HG03064 (cell line): ENCODE measurements at regions not wholly inside any gene's neighbourhood (a gene's known extent, or its start where the extent isn't known, plus 50 kb on each side); places are given as distances from the start of the nearest gene placed in this dataset.

ENCODE experiments used
- ATAC-seq: cut with Tn5 transposase; IDR thresholded peaks from one replicate; pipeline ENCODE4 v1.9.1; 2021; ENCODE audit warnings: low read depth; ENCODE audit not compliant: unreplicated experiment

DNA sequence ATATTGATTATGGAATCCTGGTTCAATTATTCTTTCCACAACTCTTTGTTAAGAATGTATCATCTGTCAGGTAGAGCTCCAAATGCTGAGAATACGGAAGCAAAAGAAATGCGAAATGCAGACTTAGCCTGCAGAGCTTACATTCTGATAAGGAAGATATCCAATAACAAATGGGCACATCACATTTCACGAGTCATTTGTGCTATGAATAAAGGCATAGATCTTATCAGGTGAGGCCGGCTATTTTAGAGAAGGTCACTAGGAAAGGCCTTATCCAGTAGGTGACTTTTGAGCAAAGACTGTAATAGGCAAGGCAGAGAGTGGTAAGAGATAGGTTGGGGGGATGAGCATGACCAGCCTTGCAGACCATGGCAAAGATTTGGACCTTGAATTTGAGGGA, 174.3 kb upstream of the SERPINE2 start:
- no peak for ATAC-seq

GRCh38 chr2:224211791-224212190, 172.7 kb upstream of the SERPINE2 start:
- no peak for ATAC-seq

DNA sequence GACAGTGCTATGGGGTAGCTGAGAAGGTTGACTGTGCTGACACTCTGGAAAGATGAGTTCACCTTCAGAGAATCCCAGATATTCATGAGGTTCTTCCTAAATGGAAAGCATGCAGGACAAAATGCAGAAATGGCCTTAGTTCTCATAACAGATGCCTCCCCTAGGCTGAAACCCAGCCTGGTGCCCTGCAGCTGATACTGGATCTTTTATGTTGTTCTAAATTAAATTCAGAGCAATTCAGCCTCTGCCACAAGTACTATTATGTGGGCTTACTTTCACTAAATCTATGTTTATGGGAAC, 172.0 kb upstream of the SERPINE2 start:
- no peak for ATAC-seq

- ATAC-seq, result no peak
These were observed 171.4 kb upstream of the SERPINE2 start for GRCh38 chr2:224210286-224211180.

DNA sequence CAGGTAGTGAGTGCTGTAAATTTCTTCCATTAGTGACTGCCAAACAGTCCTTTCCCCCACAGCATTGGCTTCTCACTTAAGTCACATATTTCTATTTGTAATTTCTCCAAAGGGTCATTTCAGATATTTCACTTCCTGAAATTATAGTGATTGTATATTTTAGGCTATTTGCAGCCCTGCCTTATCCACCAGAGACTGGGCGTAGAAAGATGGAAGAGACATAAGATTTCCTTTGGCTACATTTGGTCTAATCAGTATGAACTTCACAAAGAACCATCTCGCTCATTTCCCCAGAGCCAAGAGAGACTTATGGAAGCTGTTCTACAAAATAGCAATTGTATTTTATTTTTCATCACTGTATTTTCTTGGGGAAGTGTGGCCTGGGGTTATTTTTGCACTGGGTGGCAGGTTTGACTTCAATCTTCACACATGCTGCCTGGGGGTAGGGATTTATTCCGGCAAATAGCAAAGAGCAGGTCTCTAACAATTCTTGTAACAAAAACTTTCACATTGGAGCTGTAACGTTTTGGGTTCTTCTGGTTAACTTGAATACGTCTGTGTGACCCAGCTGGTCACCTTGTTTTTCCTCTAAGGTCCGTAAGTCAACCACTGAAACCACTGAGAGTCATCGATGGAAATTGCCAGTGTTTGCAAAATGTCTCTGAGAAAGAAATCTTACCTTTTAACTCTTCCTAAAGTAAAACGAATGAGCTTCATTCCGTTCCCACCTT, 170.6 kb upstream of the SERPINE2 start:
- ATAC-seq, result no peak

GRCh38 chr2:224208443-224208842, 169.4 kb upstream of the SERPINE2 start:
- ATAC-seq, result no peak

- no peak for ATAC-seq
These were observed 168.9 kb upstream of the SERPINE2 start for GRCh38 chr2:224208007-224208406.

DNA sequence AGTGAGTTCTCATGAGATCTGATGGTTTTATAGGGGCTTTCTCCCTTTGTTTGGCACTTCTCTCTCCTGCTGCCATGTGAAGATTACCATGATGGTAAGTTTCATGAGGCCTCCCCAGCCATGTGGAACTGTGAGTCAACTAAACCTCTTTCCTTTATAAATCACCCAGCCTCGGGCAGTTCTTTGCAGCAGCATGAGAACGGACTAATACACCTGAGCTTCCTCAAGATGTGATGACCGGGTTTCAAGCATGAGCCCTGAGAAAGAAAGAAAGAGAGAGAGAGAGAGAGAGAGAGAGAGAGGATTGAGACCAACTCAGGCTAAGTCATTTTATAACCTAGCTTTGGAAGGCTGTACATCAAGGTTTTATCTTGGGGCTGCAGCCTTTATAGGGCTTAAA, 167.7 kb upstream of the SERPINE2 start:
- no peak for ATAC-seq

DNA sequence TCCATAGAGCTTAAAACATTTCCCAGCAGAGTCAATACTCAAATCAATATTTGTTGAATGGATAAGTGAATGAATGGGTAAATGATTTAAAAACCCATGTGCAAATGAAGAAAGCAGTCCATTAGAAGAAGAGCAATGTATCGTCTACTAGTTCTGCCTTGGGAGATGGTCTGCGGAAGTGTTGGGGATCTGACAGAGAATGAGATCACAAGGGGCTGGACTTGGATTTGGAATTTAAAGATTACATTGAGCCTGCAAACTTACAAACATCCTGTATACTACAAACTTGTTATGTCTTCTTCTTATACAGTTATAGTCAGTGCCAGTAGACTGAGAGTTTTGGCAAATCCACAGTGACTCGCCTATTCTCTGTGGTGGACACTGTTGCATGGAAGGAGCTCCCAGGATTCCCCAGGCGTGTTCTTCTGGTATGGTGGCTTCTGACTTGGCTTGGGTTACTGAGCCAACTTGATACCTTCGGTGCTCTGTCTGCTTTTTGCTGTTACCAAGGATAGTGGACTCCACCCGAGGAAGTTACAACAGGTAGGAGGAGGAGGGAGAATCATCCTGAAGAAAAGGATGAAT, 163.3 kb upstream of the SERPINE2 start:
- no peak for ATAC-seq

- ATAC-seq, result no peak
These were observed 159.3 kb upstream of the SERPINE2 start for GRCh38 chr2:224198436-224198835.

- no peak for ATAC-seq
These were observed 157.7 kb upstream of the SERPINE2 start for GRCh38 chr2:224196810-224197209.

DNA sequence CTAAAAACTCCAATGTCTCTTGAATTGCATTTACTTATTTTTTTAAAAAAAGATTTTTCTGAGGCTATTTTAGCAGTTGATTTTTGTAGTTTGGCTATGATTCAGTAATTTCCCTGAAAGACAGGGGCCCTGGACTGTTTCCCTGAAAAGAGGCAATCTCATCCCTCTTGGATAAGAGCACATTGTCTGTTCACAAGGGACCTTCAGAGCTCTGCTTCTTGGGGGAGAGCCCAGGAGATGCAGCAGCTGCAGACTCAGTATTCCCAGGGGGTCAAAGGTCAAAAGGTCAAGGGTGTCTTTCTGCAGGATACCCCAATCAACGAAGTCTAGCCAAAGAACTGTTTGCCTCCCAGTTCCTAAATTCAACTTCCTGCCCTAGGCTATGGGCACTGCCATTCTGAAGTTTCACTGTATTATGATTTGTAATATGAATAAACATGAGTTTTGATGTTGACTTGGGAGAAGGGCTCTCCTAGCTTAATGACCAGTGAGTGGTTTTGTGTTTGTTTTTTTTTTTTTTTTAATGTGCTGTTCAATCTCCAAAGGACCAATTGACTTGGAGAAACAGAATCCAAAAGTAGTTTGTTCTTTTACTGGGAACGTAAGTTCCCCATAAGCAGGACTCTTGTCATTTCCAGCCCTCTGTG, 157.0 kb upstream of the SERPINE2 start:
- no peak for ATAC-seq

GRCh38 chr2:224194161-224194560, 155.1 kb upstream of the SERPINE2 start:
- no peak for ATAC-seq

- no peak for ATAC-seq
These were observed 152.4 kb upstream of the SERPINE2 start for GRCh38 chr2:224191465-224191864.

GRCh38 chr2:224190936-224191270, 151.8 kb upstream of the SERPINE2 start:
- no peak for ATAC-seq

DNA sequence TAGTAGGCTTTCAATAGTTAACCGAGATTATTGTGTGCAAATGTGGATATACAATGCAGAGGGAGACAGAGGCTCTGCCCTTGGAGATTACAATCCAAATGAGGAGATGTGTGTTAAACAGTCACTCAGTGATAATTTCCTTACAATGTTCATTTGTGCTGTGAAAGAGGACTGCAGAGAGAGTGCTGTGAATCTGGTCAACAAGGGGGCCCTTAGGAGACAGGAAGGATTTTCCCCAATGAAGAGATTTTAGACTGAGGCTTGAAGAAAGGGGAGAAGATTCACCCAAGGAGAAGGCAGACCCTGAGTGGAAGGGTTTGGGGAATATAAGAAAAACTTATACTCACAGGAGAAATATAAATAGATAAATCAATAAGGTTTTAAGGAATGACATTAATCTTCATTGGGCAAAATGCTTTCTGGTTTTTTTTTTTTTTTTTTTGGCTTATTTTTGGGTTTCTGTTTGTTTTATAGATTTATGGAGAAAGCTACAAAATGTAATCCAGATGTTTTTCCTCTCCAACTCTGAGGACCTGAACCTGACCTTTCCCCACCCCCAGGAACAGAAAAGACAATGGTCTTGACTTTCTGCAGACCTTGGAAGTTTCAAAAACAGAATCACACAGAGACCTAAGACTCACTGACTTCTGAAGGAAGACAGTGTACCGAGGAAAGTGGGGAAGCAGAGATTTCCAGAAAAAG, 151.3 kb upstream of the SERPINE2 start:
- ATAC-seq, result no peak

GRCh38 chr2:224187220-224187619, 148.1 kb upstream of the SERPINE2 start:
- ATAC-seq, result no peak

- ATAC-seq, result no peak
These were observed 146.0 kb upstream of the SERPINE2 start for GRCh38 chr2:224185023-224185601.

DNA sequence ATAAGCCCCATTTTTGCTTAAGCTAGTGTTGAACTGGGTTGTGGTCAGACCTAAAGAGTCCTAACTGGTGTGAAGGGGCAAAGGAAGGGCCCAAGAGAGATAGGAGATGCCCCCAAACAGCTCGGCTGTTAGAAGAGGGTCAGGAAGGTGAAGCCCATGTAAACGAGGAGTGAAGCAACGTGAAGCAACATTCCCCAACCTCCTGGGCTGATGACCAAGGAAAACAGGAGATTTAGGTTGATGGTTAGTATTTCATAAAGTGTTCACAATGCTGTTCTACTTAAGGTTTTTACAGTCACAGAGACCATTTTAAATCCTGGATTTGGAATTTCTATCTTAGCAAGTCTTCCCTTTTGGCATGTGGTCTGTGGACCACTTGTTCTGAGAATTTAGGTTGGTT, 144.0 kb upstream of the SERPINE2 start:
- ATAC-seq, result no peak

DNA sequence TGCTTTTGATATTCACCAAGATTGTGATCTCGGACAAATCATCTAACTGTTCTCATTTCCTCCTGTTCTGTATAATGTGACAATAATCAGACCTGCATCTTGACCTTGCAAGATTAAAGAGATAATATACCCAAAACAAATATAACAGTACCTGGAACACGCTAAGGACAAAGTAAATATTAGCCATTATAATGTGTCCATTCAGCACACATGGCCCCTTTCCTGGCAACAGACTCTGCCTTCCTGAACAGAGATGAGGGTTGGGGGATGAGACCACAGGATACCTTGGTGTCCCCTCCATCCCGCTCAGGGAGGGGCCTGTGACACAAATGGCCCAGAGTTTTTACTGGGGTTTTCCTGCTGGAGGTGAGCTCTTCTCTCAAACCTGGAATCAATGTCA, 143.4 kb upstream of the SERPINE2 start:
- no peak for ATAC-seq
